Esophagus muscularis mucosa (tissue), 4 donors: ENCODE measurements at regions not wholly inside any gene's neighbourhood (a gene's known extent, or its start where the extent isn't known, plus 50 kb on each side); places are given as distances from the start of the nearest gene placed in this dataset.

Experiments used
- EP300 ChIP-seq: sonication (generic); formaldehyde crosslinking; IDR thresholded peaks from one replicate; pipeline ENCODE4 v1.6.1; 2017; ENCODE audit warnings: antibody characterized with exemption
- POLR2A ChIP-seq: fragments of 450-650 bp; IDR thresholded peaks from one replicate; pipeline ENCODE4 v1.6.1; 2017; ENCODE audit warnings: antibody characterized with exemption, moderate library complexity, mild to moderate bottlenecking, low read depth
- POLR2AphosphoS5 ChIP-seq, 2 donors: sonication (generic); formaldehyde crosslinking; IDR thresholded peaks; one replicate each; pipeline ENCODE4 v1.6.1; 2017; ENCODE audit warnings: antibody characterized with exemption in 2 of 2
- TF ChIP-seq, protein P1 (sequence below), 3 experiments: fragments of 200-600 bp in 2 of 3; fragments of 450-650 bp in 1 of 3; sonication (generic) in 2 of 3; IDR thresholded peaks; one replicate each; pipeline ENCODE4 v1.5.1; 2017 to 2019; ENCODE audit warnings: antibody characterized with exemption in 3 of 3, mild to moderate bottlenecking in 2 of 3, moderate library complexity in 1 of 3

DNA sequence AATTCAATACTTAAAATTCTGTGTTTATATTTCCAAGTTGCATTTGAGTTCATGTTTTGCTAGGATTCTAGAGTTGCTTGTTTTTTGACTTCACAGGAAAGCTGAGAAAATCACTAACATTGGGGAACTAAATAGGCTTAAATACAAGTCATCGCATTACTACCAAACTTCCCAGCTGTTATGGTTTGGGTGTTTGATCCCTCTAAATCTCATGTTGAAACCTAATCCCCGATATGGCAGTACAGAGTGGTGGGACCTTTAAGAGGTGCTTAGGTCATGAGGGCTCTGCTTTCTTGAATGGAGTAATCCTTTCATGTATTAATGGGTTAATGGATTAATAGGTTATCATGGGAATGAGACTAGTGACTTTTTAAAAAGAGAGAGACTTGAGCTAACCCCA, 77.2 kb upstream of the ARPP21 start:
- no peak for TF ChIP-seq EP300
- no peak for TF ChIP-seq POLR2A
- no peak for TF ChIP-seq POLR2AphosphoS5 (IDR thresholded peaks at IDR 0.05)
- TF ChIP-seq, protein P1, sequence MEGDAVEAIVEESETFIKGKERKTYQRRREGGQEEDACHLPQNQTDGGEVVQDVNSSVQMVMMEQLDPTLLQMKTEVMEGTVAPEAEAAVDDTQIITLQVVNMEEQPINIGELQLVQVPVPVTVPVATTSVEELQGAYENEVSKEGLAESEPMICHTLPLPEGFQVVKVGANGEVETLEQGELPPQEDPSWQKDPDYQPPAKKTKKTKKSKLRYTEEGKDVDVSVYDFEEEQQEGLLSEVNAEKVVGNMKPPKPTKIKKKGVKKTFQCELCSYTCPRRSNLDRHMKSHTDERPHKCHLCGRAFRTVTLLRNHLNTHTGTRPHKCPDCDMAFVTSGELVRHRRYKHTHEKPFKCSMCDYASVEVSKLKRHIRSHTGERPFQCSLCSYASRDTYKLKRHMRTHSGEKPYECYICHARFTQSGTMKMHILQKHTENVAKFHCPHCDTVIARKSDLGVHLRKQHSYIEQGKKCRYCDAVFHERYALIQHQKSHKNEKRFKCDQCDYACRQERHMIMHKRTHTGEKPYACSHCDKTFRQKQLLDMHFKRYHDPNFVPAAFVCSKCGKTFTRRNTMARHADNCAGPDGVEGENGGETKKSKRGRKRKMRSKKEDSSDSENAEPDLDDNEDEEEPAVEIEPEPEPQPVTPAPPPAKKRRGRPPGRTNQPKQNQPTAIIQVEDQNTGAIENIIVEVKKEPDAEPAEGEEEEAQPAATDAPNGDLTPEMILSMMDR (IDR thresholded peaks at IDR 0.05) = no peak
